HG03175 (cell line): ENCODE measurements at regions not wholly inside any gene's neighbourhood (a gene's known extent, or its start where the extent isn't known, plus 50 kb on each side); places are given as distances from the start of the nearest gene placed in this dataset.

ENCODE experiments used
- ATAC-seq: cut with Tn5 transposase; IDR thresholded peaks from one replicate; pipeline ENCODE4 v1.9.1; 2021; ENCODE audit warnings: mild to moderate bottlenecking, moderate library complexity; ENCODE audit not compliant: unreplicated experiment

- ATAC-seq = no peak
Measured at GRCh38 chr2:106706283-106706682, 179.7 kb downstream of the ST6GAL2 start.

GRCh38 chr2:106708209-106708608 is 177.8 kb downstream of the ST6GAL2 start:
- no peak for ATAC-seq

- ATAC-seq = no peak
Measured at GRCh38 chr2:106709229-106709628, 176.7 kb downstream of the ST6GAL2 start.

- no peak for ATAC-seq
Measured at GRCh38 chr2:106719222-106719621, 166.7 kb downstream of the ST6GAL2 start.

- no peak for ATAC-seq
Measured at GRCh38 chr2:106720026-106720425, 165.9 kb downstream of the ST6GAL2 start.

- ATAC-seq = no peak
Measured at GRCh38 chr2:106724301-106724794, 161.6 kb downstream of the ST6GAL2 start.

- no peak for ATAC-seq
Measured at GRCh38 chr2:106734165-106734564, 151.8 kb downstream of the ST6GAL2 start.

- ATAC-seq = no peak
Measured at GRCh38 chr2:106735807-106736206, 150.2 kb downstream of the ST6GAL2 start.

GRCh38 chr2:106736221-106736620 is 149.7 kb downstream of the ST6GAL2 start:
- ATAC-seq = no peak

GRCh38 chr2:106745468-106745867 is 140.5 kb downstream of the ST6GAL2 start:
- ATAC-seq = no peak

GRCh38 chr2:106749823-106750222 is 136.1 kb downstream of the ST6GAL2 start:
- no peak for ATAC-seq
